ENCODE measurements at regions not wholly inside any gene's neighbourhood (a gene's known extent, or its start where the extent isn't known, plus 50 kb on each side); places are given as distances from the start of the nearest gene placed in this dataset.

- DNase-seq (ENCODE audit: insufficient read length, low spot score) (no peak), FAIRE-seq (no peak)
These were observed 69.8 kb upstream of the SPATA12 start for GRCh38 chr3:56990641-56991015.

DNA sequence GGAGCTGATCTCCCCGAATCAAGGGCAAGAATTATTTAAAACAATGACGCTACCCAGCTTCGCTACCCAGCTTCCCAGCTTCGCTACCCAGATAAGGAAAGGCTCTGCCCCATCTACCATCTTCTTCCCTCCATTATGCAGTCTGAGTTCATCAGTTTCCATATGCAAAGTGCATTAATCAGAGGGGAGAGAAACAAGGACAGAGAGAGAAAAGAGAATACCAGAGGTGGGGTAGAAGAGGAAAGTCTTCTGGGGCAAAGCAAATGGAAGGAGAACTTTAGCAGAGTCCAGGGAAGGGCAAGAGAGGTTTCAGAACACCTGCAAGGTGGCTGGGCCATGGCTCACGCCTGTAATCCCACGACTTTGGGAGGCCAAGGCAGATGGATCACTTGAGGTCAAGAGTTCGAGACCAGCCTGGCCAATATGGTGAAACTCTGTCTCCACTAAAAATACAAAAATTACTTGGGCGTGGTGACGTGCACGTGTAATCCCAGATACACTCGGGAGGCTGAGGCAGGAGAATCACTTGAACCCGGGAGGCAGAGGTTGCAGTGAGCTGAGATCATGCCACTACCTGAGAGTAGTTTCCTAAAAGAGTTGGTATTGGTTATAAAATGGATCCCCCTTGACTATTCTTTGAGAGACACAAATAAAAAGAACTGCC, 70.4 kb upstream of the SPATA12 start:
- TF ChIP-seq CTCF (IDR thresholded peaks at IDR 0.05; ENCODE audit: insufficient read depth, missing control alignments) = no peak
- FAIRE-seq = no peak
- no peak for DNase-seq (ENCODE audit: insufficient read length, low spot score)

More at GRCh38 chr3:56990641-56991015, 69.8 kb upstream of the SPATA12 start:
- TF ChIP-seq CTCF (IDR thresholded peaks at IDR 0.05; ENCODE audit: insufficient read depth, missing control alignments) = no peak

- DNase-seq (ENCODE audit: insufficient read length, low spot score) (no peak), FAIRE-seq (no peak)
- TF ChIP-seq CTCF (IDR thresholded peaks at IDR 0.05; ENCODE audit: insufficient read depth, missing control alignments) = no peak
These were observed 71.1 kb upstream of the SPATA12 start for GRCh38 chr3:56989169-56989976.

DNA sequence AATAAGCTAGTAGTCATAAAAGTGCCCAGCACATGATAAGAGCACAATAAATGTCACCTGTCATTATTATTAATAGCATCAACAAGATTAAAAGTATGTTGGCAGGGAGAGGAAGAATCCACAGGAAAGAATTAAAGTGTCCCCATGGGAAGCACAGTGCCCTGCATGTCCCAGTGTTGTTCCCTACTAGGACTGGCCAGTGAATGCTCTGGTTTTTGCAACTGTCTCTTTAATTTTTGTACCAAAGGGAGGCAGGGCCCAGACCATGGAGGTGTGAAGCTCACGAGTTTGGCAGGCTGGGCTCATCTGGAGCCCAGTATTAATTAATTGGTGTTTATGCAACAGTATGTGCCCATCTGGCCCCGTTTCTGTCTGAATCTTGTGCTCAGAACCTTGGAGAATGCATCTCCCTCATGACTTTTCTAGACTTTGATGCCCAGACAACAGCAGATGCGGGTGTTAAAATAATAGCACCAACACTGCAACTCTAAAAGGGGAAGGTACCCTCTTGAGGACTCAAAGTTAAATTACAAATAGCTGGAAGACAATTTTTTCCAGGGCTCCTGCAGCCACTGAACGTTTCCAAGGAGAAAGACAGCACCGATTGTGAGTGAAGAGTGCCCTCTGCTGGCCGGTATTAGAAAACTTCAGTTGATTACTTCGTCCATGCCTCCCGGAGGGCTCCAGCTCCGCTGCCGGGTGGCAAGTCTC, 71.9 kb upstream of the SPATA12 start:
- peak; percentile 44 for DNase-seq (ENCODE audit: insufficient read length, low spot score)
- FAIRE-seq = no peak
- peak; percentile 67 for TF ChIP-seq CTCF (IDR thresholded peaks at IDR 0.05; ENCODE audit: insufficient read depth, missing control alignments)

GRCh38 chr3:56987238-56987895, 73.1 kb upstream of the SPATA12 start:
- DNase-seq (ENCODE audit: insufficient read length, low spot score) (no peak), FAIRE-seq (no peak)
- TF ChIP-seq CTCF (IDR thresholded peaks at IDR 0.05; ENCODE audit: insufficient read depth, missing control alignments) = peak; percentile 10

- TF ChIP-seq CTCF (IDR thresholded peaks at IDR 0.05; ENCODE audit: insufficient read depth, missing control alignments) = no peak
- no peak for FAIRE-seq
- DNase-seq (ENCODE audit: insufficient read length, low spot score) = no peak
These were observed 74.1 kb upstream of the SPATA12 start for GRCh38 chr3:56986347-56986746.
